Naive B cell (primary cell): ENCODE measurements at regions not wholly inside any gene's neighbourhood (a gene's known extent, or its start where the extent isn't known, plus 50 kb on each side); places are given as distances from the start of the nearest gene placed in this dataset.

Experiments
- ATAC-seq, 2 donors: fragments of 150-1000 bp; cut with Tn5 transposase; 2 replicates each; pipeline ENCODE4 v1.10.0; 2021; ENCODE audit warnings: low read depth in 2 of 2, mild to moderate bottlenecking in 2 of 2, moderate library complexity in 2 of 2
- DNase-seq: peaks from one replicate; pipeline ENCODE4 v3.0.0; 2022
- H3K27ac Mint-ChIP-seq, 6 donors: one replicate each; pipeline ENCODE4 v1.8.0; 2020 to 2022; ENCODE audit warnings: mild to moderate bottlenecking in 6 of 6, mixed read lengths in 6 of 6, moderate library complexity in 5 of 6, inconsistent platforms in 2 of 6
- H3K27me3 Mint-ChIP-seq, 3 donors: one replicate each; pipeline ENCODE4 v1.8.0; 2021 to 2022; ENCODE audit warnings: mixed read lengths in 3 of 3, mild to moderate bottlenecking in 1 of 3
- H3K36me3 Mint-ChIP-seq, 2 donors: one replicate each; pipeline ENCODE4 v1.8.0; 2020 to 2022; ENCODE audit warnings: mixed read lengths in 2 of 2, inconsistent platforms in 1 of 2, mild to moderate bottlenecking in 1 of 2
- H3K4me1 Mint-ChIP-seq, 3 donors: one replicate each; pipeline ENCODE4 v1.8.0; 2020 to 2022; ENCODE audit warnings: mixed read lengths in 3 of 3, inconsistent platforms in 1 of 3, mild to moderate bottlenecking in 1 of 3, moderate library complexity in 1 of 3
- H3K4me3 Mint-ChIP-seq, 8 donors: one replicate each; pipeline ENCODE4 v1.8.0; 2020 to 2022; ENCODE audit warnings: mild to moderate bottlenecking in 8 of 8, mixed read lengths in 8 of 8, moderate library complexity in 8 of 8, inconsistent platforms in 2 of 8
- H3K9me3 Mint-ChIP-seq, 7 donors: one replicate each; pipeline ENCODE4 v1.8.0; 2020 to 2022; ENCODE audit warnings: mixed read lengths in 7 of 7, mild to moderate bottlenecking in 5 of 7, inconsistent platforms in 2 of 7, moderate library complexity in 1 of 7

DNA sequence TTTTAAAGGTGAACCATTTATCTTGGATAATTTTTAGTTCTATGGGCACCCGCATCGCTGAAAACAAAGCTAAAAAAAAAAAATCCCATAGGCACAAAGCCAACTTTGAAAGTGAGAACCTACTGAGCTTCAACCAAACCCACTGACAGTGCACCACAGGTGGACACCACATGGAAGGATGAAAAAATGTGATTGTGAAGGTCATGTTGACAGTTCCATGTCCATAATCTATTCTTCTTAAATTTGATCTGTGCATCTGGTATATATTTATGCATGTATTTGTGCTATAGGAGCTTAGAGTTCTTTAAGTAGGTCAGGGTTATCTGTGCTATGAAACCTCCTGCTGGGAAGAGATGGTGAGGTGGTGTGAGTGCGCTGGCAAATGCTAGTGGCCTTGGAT, 374.3 kb downstream of the SPRY1 start:
- peaks cover 0 to 3% (median 0%) of the 10 kb centered on the region in 3 donors for H3K27me3 Mint-ChIP-seq
- H3K4me1 Mint-ChIP-seq: peaks cover 0 to 4% (median 2%) of the 10 kb centered on the region in 3 donors
- H3K27ac Mint-ChIP-seq: peak overlapping the region in 1 of 6 donors; percentile 22
- H3K4me3 Mint-ChIP-seq: no peak overlapping the region
- H3K9me3 Mint-ChIP-seq: peaks cover 0 to 7% (median 3%) of the 10 kb centered on the region in 7 donors
- no peaks in the 10 kb centered on the region for H3K36me3 Mint-ChIP-seq
- DNase-seq (no peak), ATAC-seq (no peak)

- H3K9me3 Mint-ChIP-seq: peaks cover 0 to 6% (median 0%) of the 10 kb centered on the region in 7 donors
- peak; percentile 65 to 80 for ATAC-seq
- peak overlapping the region in 1 of 8 donors; percentile 17 for H3K4me3 Mint-ChIP-seq
- H3K27ac Mint-ChIP-seq: peak overlapping the region in 2 of 6 donors; percentile 3 to 47
- DNase-seq: peak; percentile 9
- peaks cover 9 to 10% (median 10%) of the 10 kb centered on the region in 3 donors for H3K4me1 Mint-ChIP-seq
- peaks cover 0 to 3% (median 0%) of the 10 kb centered on the region in 3 donors for H3K27me3 Mint-ChIP-seq
- no peaks in the 10 kb centered on the region for H3K36me3 Mint-ChIP-seq
These were observed 379.7 kb downstream of the SPRY1 start for GRCh38 chr4:123776267-123776666.

GRCh38 chr4:123777373-123777772, 380.8 kb downstream of the SPRY1 start:
- DNase-seq: no peak
- no peak overlapping the region for H3K27ac Mint-ChIP-seq
- no peak overlapping the region for H3K4me3 Mint-ChIP-seq
- no peaks in the 10 kb centered on the region for H3K36me3 Mint-ChIP-seq
- no peaks in the 10 kb centered on the region for H3K27me3 Mint-ChIP-seq
- peaks cover 0 to 6% (median 0%) of the 10 kb centered on the region in 7 donors for H3K9me3 Mint-ChIP-seq
- no peak for ATAC-seq
- H3K4me1 Mint-ChIP-seq: peaks cover 9 to 10% (median 10%) of the 10 kb centered on the region in 3 donors

DNA sequence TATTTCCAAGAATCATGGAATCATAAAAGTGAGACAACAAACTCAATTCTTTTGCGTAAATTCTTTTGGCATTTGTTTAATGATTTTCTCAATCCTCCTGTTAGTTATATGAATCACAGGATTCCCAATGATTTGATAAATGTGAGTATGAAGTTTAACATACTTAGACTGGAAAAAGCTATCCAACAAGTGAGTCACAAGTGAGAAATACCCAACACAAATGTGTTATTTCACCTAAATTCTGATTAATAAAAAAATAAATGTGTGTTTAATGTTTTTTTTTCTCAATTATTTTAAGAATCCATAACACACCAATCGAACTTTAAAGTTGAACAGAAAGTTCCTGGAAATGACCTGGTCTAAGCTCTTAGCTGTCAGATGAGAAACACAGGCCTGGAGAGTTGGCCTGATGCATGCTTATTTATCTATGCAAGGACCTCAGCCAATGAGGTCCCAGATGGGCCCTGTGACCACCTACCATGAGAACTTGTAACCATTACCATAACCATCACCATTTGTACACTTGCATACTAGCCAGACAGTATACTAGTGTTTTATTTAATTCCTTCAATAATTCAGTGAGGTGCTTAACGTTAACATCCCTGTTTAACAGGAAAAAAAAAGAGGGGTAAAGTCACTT, 386.7 kb downstream of the SPRY1 start:
- no peak overlapping the region for H3K27ac Mint-ChIP-seq
- H3K36me3 Mint-ChIP-seq: no peaks in the 10 kb centered on the region
- H3K4me1 Mint-ChIP-seq: no peaks in the 10 kb centered on the region
- H3K4me3 Mint-ChIP-seq: no peak overlapping the region
- H3K9me3 Mint-ChIP-seq: peaks cover 0 to 6% (median 0%) of the 10 kb centered on the region in 7 donors
- DNase-seq (no peak), ATAC-seq (no peak)
- H3K27me3 Mint-ChIP-seq: no peaks in the 10 kb centered on the region

DNA sequence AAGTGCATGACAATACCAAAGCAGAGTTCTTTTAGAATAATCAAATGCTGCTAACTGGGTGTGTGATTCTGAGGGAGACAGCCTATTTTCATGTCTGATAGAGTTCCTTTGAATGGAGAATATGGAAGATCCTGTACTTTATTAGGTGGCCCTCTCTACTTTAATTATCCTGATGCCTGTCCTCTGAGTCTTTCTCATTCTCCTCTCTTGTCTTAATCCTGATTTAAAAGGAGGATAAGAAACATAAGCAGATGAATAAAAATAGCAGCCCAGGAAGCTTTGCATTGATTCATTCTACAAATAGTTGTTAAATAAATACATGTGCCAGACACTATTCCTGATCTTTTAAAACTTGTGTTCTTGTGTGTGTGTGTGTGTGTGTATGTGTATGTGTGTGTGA, 387.3 kb downstream of the SPRY1 start:
- no peaks in the 10 kb centered on the region for H3K27me3 Mint-ChIP-seq
- no peaks in the 10 kb centered on the region for H3K4me1 Mint-ChIP-seq
- DNase-seq: no peak
- no peak for ATAC-seq
- H3K9me3 Mint-ChIP-seq: peaks cover 0 to 4% (median 0%) of the 10 kb centered on the region in 7 donors
- H3K4me3 Mint-ChIP-seq: no peak overlapping the region
- no peaks in the 10 kb centered on the region for H3K36me3 Mint-ChIP-seq
- no peak overlapping the region for H3K27ac Mint-ChIP-seq

DNA sequence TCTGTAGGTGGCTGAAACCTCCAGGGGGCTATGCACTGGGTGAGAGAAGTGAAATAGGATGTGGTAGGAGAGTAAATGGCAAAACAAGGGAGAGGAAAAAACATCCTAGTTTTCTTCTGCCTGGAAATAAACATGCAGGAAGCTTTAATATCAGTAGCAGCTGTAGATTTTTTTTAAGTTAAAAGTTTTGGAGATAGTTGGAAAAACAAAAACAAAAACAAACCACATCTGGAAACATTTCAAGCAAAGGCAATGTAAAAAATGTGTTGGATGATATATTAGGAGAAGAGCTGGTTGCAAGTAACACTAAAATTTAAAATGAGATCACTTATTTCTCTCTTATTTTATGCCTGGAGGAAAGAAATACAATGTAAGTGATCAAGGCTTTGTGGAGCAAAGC, 388.0 kb downstream of the SPRY1 start:
- H3K9me3 Mint-ChIP-seq: peaks cover 0 to under 1% (median 0%) of the 10 kb centered on the region in 7 donors
- H3K36me3 Mint-ChIP-seq: no peaks in the 10 kb centered on the region
- H3K27ac Mint-ChIP-seq: peak overlapping the region in 1 of 6 donors; percentile 8
- H3K4me1 Mint-ChIP-seq: no peaks in the 10 kb centered on the region
- no peaks in the 10 kb centered on the region for H3K27me3 Mint-ChIP-seq
- DNase-seq (no peak), ATAC-seq (no peak)
- no peak overlapping the region for H3K4me3 Mint-ChIP-seq

GRCh38 chr4:123785538-123785937, 388.9 kb downstream of the SPRY1 start:
- Mint-ChIP-seq H3K9me3 (no peaks in the 10 kb centered on the region), H3K36me3 (no peaks in the 10 kb centered on the region), H3K4me3 (no peak overlapping the region), H3K4me1 (no peaks in the 10 kb centered on the region), H3K27ac (no peak overlapping the region), H3K27me3 (no peaks in the 10 kb centered on the region)
- no peak for DNase-seq
- no peak for ATAC-seq

DNA sequence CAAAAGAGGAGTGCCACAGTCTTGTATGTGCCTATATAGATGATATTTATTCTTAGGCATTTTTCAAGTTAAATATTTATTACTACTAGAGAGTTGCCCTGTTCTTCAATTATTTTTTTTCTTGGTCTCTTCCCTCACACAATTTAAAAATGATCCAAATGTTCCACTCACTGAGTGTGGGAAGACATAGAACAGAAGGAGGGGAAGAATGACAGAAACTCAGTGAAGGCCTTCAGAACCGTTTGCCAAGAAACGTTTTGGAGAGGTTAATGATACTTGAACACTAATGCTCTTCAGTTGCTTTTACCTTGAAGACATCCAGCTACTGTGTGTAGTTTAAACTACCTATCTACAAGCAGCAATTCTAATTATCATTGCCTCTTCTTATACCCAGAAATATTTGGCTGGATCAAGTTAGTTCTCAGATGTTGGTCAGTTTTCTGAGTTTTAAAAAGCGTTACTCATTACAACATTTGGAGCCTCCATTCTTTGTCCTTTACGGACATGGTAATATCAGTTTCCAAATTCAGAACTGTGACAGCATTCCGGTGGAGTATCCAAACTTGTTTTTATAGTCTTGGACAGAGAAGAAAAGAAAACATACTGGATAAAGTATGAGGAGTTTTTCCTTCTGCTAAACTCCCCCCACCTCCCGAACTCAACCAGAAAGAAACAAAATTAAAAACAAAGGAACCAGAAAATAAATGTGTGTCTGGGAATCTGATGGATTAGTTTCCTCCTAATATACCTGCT, 389.7 kb downstream of the SPRY1 start:
- Mint-ChIP-seq H3K9me3 (no peaks in the 10 kb centered on the region), H3K27ac (no peak overlapping the region), H3K4me1 (no peaks in the 10 kb centered on the region), H3K36me3 (no peaks in the 10 kb centered on the region), H3K27me3 (no peaks in the 10 kb centered on the region), H3K4me3 (no peak overlapping the region)
- ATAC-seq: no peak
- no peak for DNase-seq

DNA sequence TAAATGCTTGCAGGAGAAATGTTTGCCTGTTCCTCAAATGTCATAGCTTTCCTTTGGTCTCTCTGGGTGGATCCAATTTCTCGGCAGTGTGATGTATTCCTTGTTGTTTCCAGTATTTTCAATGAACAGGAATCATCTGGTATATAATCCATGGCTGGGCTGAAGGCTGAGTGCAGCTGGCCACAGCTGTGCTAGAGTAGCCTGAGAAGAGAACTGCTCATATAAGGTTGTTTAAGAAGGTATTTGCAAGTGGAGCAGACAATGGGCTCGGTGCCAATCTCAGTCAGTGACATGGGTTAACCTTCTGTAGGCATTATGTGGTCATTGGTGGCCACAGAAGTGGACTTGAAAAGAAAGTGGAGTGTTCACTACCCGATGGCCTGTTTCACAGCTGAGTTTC, 390.3 kb downstream of the SPRY1 start:
- no peaks in the 10 kb centered on the region for H3K36me3 Mint-ChIP-seq
- no peak for DNase-seq
- H3K4me3 Mint-ChIP-seq: no peak overlapping the region
- no peaks in the 10 kb centered on the region for H3K4me1 Mint-ChIP-seq
- H3K9me3 Mint-ChIP-seq: no peaks in the 10 kb centered on the region
- no peak overlapping the region for H3K27ac Mint-ChIP-seq
- ATAC-seq: no peak
- H3K27me3 Mint-ChIP-seq: no peaks in the 10 kb centered on the region

GRCh38 chr4:123787512-123788080, 391.0 kb downstream of the SPRY1 start:
- ATAC-seq (no peak), DNase-seq (no peak)
- no peak overlapping the region for H3K4me3 Mint-ChIP-seq
- H3K4me1 Mint-ChIP-seq: no peaks in the 10 kb centered on the region
- no peaks in the 10 kb centered on the region for H3K36me3 Mint-ChIP-seq
- no peak overlapping the region for H3K27ac Mint-ChIP-seq
- H3K9me3 Mint-ChIP-seq: no peaks in the 10 kb centered on the region
- no peaks in the 10 kb centered on the region for H3K27me3 Mint-ChIP-seq

DNA sequence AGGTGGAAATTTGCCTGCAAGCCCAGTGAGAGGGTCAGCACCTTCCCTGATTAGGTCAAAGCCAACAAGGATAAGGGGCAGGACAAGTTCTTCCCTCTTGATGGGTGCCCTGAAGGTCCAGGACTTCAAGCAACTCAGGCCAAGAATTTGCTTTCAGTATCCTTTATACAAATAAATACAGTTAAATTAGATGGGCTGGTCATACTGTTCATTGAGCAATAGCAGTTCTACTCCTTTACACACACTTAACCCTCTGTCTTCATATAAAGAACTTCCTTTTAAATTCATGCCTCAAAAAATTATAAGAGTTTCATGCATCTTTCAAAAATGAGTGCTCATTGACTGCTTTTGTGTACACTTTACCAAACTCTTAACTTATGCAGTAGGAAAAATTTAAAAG, 392.0 kb downstream of the SPRY1 start:
- Mint-ChIP-seq H3K27ac (no peak overlapping the region), H3K27me3 (no peaks in the 10 kb centered on the region), H3K4me3 (no peak overlapping the region), H3K4me1 (no peaks in the 10 kb centered on the region), H3K36me3 (no peaks in the 10 kb centered on the region), H3K9me3 (no peaks in the 10 kb centered on the region)
- DNase-seq (no peak), ATAC-seq (no peak)

GRCh38 chr4:123790681-123791080, 394.1 kb downstream of the SPRY1 start:
- peaks cover 0 to 2% (median 0%) of the 10 kb centered on the region in 7 donors for H3K9me3 Mint-ChIP-seq
- DNase-seq (no peak), ATAC-seq (no peak)
- peaks cover 0 to 6% of the 10 kb centered on the region in 2 donors for H3K36me3 Mint-ChIP-seq
- no peaks in the 10 kb centered on the region for H3K4me1 Mint-ChIP-seq
- H3K27ac Mint-ChIP-seq: no peak overlapping the region
- no peak overlapping the region for H3K4me3 Mint-ChIP-seq
- H3K27me3 Mint-ChIP-seq: peaks cover 4 to 6% (median 6%) of the 10 kb centered on the region in 3 donors

DNA sequence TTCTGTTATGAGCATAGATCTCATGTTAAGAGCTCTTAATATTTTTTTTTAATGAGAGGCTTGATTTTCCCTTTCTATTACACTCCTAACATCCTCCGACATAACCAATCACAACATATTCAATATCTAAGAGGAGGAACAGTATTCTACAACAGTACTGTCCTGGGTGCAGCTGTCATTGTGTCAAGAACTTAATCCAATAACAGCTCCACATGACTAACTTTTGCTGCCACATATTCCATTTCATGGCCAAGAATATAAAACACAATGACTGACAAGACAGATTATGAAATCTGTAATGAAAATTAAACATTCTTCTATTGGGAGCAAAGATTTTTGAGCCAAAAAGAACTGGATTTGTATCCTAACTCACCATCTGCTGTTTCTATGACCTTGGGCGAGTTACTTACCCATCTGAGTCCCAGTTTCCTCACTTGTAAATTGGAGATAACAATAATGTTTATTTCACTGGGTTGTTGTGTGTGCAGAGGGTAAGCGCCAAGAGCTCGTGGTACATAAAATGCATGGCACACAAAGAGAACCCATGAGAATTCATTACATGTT, 405.6 kb downstream of the SPRY1 start:
- peaks cover 0 to 2% (median 0%) of the 10 kb centered on the region in 3 donors for H3K4me1 Mint-ChIP-seq

More for the DNA sequence above, 405.6 kb downstream of the SPRY1 start:
- H3K36me3 Mint-ChIP-seq: peaks cover 6 to 17% of the 10 kb centered on the region in 2 donors
- H3K4me3 Mint-ChIP-seq: no peak overlapping the region
- no peak for DNase-seq
- peaks cover 2 to 29% (median 19%) of the 10 kb centered on the region in 7 donors for H3K9me3 Mint-ChIP-seq
- H3K27me3 Mint-ChIP-seq: peaks cover 0 to 12% (median 5%) of the 10 kb centered on the region in 3 donors
- ATAC-seq: no peak
- no peak overlapping the region for H3K27ac Mint-ChIP-seq
